AG04449 (cell line): ENCODE measurements at regions not wholly inside any gene's neighbourhood (a gene's known extent, or its start where the extent isn't known, plus 50 kb on each side); places are given as distances from the start of the nearest gene placed in this dataset.

Experiments used
- CTCF ChIA-PET: fragments of 350-600 bp; formaldehyde crosslinking; extraction: SDS; loops from one replicate; lab custom pipeline; 2021; ENCODE audit warnings: antibody characterized with exemption; lab: Yijun Ruan, JAX
- POLR2A ChIA-PET: fragments of 400-600, 350-600 bp; formaldehyde crosslinking; extraction: SDS; loops from one replicate; lab custom pipeline; 2020; ENCODE audit warnings: antibody characterized with exemption, inconsistent platforms; lab: Yijun Ruan, JAX
- DNase-seq: peaks from one replicate; pipeline ENCODE4 v3.0.0-alpha.2; 2010; ENCODE audit warnings: low read depth, low spot score
- H3K4me3 ChIP-seq: 2 replicates; pipeline ENCODE4 v1.5.1; 2011; ENCODE audit warnings: low read depth, mild to moderate bottlenecking, control low read depth, low read length
- TF ChIP-seq, protein P1 (sequence below): IDR thresholded peaks from one replicate; pipeline ENCODE4 v1.5.1; 2011; ENCODE audit warnings: mild to moderate bottlenecking, moderate library complexity, low read length, control low read depth, inconsistent platforms; ENCODE audit not compliant: insufficient read depth; ENCODE audit errors: missing control alignments

DNA sequence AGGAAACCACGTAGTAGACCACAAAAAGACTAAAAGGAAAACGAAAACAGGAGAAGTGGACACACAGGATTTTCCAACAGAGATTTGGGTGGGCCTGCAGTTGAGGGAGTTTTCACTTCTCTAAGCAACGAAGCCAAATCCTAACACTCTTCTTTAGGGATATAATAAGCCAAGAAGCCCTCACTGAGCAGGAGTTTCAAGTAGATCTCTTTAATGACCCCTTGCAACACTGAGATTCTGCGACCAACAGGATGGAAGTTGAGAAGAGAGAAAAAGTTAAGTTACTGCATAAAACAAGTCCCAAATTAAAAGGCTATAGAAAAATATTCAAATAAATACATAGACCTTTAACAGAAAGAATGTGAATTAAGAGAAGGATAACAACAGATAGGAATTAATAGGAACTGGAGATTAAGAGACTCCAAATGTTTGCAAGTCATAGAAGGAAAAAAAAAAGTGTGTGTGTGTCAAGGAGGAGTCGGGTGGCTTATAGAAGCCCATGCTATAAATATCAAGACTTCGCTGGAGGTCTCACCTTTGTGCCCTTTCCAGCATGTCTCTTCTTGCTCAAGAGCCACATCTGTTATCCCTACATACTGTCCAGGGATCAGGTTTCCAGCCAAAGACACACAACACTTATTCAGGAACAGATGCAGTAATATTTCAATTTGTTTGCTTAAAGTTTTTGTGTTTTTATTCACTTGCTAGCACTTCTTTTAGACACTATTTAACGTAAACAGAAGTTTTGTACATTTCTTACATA lies 69.4 kb upstream of the ARHGAP28 start:
- POLR2A ChIA-PET: no interaction called here
- TF ChIP-seq, protein P1, sequence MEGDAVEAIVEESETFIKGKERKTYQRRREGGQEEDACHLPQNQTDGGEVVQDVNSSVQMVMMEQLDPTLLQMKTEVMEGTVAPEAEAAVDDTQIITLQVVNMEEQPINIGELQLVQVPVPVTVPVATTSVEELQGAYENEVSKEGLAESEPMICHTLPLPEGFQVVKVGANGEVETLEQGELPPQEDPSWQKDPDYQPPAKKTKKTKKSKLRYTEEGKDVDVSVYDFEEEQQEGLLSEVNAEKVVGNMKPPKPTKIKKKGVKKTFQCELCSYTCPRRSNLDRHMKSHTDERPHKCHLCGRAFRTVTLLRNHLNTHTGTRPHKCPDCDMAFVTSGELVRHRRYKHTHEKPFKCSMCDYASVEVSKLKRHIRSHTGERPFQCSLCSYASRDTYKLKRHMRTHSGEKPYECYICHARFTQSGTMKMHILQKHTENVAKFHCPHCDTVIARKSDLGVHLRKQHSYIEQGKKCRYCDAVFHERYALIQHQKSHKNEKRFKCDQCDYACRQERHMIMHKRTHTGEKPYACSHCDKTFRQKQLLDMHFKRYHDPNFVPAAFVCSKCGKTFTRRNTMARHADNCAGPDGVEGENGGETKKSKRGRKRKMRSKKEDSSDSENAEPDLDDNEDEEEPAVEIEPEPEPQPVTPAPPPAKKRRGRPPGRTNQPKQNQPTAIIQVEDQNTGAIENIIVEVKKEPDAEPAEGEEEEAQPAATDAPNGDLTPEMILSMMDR: no peak
- DNase-seq: no peak
- CTCF ChIA-PET: no interaction called here
- H3K4me3 ChIP-seq: no peak overlapping the region

DNA sequence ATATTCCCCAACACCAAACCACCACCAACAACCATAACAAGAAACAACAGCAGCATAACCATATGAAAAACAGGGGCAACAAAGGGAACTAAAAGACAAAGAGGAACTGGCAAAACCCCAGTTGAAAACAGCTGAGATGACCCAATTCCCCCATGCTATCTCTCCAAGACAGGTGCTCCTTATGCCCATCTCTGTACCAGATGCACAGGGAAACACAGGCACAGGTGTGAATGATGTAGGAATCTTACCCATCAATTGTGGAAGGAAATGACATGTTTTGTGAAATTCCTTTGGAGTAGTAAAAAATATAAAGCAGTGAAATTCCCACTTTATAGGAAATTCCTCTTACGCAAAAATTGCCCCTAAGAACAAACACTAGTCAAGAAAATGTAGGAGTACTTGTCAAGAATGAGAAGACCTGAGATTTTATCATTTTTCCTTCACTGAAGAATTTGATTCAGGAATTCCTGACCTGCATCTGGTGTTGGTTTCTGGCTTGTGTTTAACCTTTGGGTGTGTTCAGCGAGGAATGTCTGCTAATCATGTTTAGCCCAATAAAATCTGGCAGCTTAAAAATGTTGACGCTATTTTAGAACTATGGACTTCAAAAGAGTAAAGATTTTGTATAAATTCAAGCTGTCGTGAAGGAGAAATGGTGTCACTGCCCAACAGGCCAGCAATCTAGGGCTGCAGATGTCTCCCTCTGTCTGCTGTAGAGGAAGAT lies 67.7 kb upstream of the ARHGAP28 start:
- TF ChIP-seq, protein P1: no peak
- ChIA-PET POLR2A (no interaction called here), CTCF (no interaction called here)

DNA sequence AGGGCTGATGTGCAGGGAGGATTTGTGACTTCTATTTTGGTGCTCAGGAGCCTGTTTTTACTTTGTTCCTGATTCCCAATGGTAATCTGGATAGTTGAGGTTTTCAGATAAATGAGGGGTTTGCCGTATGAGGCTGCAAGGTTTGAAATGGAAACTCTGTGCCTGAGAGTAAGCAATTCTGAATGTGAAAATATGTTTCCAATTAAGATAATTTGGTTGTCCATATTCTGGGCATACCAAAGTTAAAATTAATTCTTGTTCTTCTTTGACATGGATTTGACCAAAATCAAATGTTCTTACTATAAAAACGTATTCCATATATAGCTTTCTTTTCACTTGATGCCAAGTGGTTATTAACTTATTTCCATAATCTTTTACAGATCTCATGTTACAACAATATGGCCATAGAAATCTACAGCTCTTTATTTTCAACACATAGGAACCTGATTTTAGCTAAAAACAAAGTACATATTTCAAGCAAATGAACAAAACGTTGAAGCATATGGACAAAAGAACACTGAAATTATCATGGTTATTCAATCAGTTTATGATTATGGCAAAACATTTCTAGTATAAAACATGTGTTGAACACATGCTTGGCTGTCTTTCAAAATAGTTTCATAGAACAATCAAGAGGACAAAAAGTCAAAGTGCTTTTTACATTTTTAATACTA lies 63.4 kb upstream of the ARHGAP28 start:
- ChIA-PET POLR2A (no interaction called here), CTCF (no interaction called here)
- TF ChIP-seq, protein P1: no peak
- no peak overlapping the region for H3K4me3 ChIP-seq
- no peak for DNase-seq

More for the DNA sequence above, 67.7 kb upstream of the ARHGAP28 start:
- DNase-seq: no peak
- no peak overlapping the region for H3K4me3 ChIP-seq

DNA sequence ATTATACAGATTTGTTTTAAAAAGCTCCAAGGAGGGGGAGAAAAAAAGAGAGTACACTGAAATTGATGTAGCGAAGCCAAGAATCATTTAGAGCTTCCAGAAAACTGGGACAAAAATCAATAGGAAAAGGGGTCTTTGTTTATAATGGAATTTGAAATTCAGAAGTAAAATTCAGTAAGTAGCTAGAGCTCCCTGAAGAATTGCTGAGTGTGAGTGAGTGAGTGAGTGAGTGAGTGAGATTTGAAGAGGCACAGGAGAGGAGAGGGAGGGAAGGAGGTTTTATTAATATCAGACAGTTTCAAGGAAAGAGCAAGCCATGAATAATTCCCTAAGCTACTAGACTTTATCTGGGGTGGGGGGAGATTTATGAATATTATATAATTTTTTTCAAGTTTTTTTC lies 60.7 kb upstream of the ARHGAP28 start:
- ChIA-PET CTCF (no interaction called here), POLR2A (no interaction called here)
- TF ChIP-seq, protein P1: no peak
- H3K4me3 ChIP-seq: no peak overlapping the region
- no peak for DNase-seq

DNA sequence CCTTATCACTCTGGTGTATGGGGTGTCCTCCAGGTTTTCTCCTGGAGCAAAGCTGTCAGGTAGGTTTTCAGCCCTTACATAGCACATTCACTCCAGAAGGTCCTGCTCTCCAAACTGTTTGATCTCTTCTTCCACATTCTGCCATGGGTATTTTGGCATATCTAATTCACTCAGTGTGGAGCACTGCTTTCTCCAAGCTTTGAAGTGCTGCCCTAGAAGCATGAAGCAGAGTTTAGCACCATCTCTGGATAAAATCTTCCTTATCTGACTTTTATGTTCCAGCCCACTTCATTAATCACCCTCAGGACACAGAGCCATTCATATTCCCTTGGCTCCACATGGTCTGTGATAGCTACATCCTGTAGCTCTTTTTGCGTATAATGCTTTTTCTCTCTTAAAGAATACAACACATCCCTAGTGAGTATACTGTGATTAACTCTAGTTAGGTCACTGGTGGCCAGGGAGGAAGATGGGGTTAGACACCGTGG lies 56.7 kb upstream of the ARHGAP28 start:
- no peak for DNase-seq
- TF ChIP-seq, protein P1: no peak
- H3K4me3 ChIP-seq: no peak overlapping the region
- CTCF ChIA-PET: no interaction called here
- POLR2A ChIA-PET: no interaction called here

DNA sequence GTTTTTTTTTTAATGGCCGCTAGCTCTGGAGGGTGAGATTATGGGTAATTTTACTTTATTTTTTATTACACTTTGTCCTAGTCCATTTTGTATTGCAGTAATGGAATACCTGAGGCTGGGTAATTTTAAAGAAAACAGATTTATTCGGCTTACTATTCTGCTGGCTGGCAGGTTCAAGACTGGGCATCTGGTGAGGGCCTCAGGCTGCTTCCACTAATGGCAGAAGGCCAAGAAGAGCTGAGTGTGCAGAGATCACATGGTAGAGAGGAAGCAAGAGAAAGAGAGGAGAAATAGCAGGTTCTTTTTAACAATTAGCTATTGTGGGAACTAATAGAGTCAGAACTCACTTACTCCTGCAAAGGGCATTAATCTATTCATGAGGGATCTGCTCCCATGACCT lies 52.4 kb upstream of the ARHGAP28 start:
- no peak for DNase-seq
- H3K4me3 ChIP-seq: no peak overlapping the region
- ChIA-PET POLR2A (no interaction called here), CTCF (no interaction called here)
- TF ChIP-seq, protein P1: no peak
